HG02852 (cell line): ENCODE measurements at regions not wholly inside any gene's neighbourhood (a gene's known extent, or its start where the extent isn't known, plus 50 kb on each side); places are given as distances from the start of the nearest gene placed in this dataset.
A peak's percentile ranks its signal among the peaks of the same experiment; 100 is the strongest.
"Not testable (repeated sequence)": the region's sequence is repeated elsewhere in the genome, so short reads cannot be mapped to it uniquely, and the experiment has no call there.

ENCODE experiments used
- ATAC-seq: cut with Tn5 transposase; IDR thresholded peaks from one replicate; pipeline ENCODE4 v1.9.1; 2021; ENCODE audit warnings: mild to moderate bottlenecking, moderate library complexity; ENCODE audit not compliant: unreplicated experiment

- ATAC-seq, result peak; percentile 3
Observed at GRCh38 chr4:123599061-123599919, 202.7 kb downstream of the SPRY1 start.

GRCh38 chr4:123599920-123600810 is 203.6 kb downstream of the SPRY1 start:
- ATAC-seq, result peak; percentile 100

- no peak for ATAC-seq
Observed at GRCh38 chr4:123600987-123601904, 204.7 kb downstream of the SPRY1 start.

GRCh38 chr4:123602007-123602406 is 205.4 kb downstream of the SPRY1 start:
- ATAC-seq, result no peak

GRCh38 chr4:123603165-123603564 is 206.6 kb downstream of the SPRY1 start:
- no peak for ATAC-seq

GRCh38 chr4:123605797-123606196 is 209.2 kb downstream of the SPRY1 start:
- ATAC-seq, result not testable (repeated sequence)

GRCh38 chr4:123606336-123606735 is 209.7 kb downstream of the SPRY1 start:
- ATAC-seq, result no peak

- ATAC-seq, result peak; percentile 75
Observed at GRCh38 chr4:123606946-123607542, 210.4 kb downstream of the SPRY1 start.

GRCh38 chr4:123609829-123610228 is 213.2 kb downstream of the SPRY1 start:
- no peak for ATAC-seq

GRCh38 chr4:123613586-123614344 is 217.2 kb downstream of the SPRY1 start:
- ATAC-seq, result no peak

GRCh38 chr4:123615901-123616300 is 219.3 kb downstream of the SPRY1 start:
- ATAC-seq, result no peak

- no peak for ATAC-seq
Observed at GRCh38 chr4:123616951-123617461, 220.4 kb downstream of the SPRY1 start.

- no peak for ATAC-seq
Observed at GRCh38 chr4:123617791-123618190, 221.2 kb downstream of the SPRY1 start.

- no peak for ATAC-seq
Observed at GRCh38 chr4:123618606-123619005, 222.0 kb downstream of the SPRY1 start.

- no peak for ATAC-seq
Observed at GRCh38 chr4:123619326-123619725, 222.7 kb downstream of the SPRY1 start.

- no peak for ATAC-seq
Observed at GRCh38 chr4:123619895-123620294, 223.3 kb downstream of the SPRY1 start.

- no peak for ATAC-seq
Observed at GRCh38 chr4:123621072-123621705, 224.6 kb downstream of the SPRY1 start.

- no peak for ATAC-seq
Observed at GRCh38 chr4:123622572-123622971, 226.0 kb downstream of the SPRY1 start.

GRCh38 chr4:123623611-123624010 is 227.0 kb downstream of the SPRY1 start:
- no peak for ATAC-seq
